ENCODE measurements at regions not wholly inside any gene's neighbourhood (a gene's known extent, or its start where the extent isn't known, plus 50 kb on each side); places are given as distances from the start of the nearest gene placed in this dataset.

DNA sequence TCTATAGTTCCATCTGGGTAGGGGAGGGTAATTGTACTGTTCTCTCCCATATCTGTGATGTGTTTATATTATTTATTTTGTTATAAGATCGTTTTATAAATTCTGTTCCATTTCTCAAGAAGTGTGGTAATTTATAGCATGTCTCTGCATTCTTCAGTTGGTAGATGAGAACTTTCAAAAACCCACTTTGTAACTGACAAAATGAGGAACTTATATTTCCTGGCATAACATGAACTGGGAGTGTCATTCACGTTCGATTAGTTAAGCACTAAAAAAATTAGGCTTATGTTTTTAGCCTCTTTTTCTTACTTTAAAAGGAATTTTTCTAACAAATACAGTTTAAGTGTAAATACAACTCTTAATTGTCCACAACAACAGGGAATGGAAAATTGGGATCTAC lies 230.8 kb downstream of the CGGBP1 start:
- TF ChIP-seq, protein P1, sequence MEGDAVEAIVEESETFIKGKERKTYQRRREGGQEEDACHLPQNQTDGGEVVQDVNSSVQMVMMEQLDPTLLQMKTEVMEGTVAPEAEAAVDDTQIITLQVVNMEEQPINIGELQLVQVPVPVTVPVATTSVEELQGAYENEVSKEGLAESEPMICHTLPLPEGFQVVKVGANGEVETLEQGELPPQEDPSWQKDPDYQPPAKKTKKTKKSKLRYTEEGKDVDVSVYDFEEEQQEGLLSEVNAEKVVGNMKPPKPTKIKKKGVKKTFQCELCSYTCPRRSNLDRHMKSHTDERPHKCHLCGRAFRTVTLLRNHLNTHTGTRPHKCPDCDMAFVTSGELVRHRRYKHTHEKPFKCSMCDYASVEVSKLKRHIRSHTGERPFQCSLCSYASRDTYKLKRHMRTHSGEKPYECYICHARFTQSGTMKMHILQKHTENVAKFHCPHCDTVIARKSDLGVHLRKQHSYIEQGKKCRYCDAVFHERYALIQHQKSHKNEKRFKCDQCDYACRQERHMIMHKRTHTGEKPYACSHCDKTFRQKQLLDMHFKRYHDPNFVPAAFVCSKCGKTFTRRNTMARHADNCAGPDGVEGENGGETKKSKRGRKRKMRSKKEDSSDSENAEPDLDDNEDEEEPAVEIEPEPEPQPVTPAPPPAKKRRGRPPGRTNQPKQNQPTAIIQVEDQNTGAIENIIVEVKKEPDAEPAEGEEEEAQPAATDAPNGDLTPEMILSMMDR (IDR thresholded peaks at IDR 0.05; ENCODE audit: borderline replicate concordance, extremely low read depth, low read length, poor library complexity, severe bottlenecking), result no peak
- no peak for TF ChIP-seq EZH2 (IDR thresholded peaks at IDR 0.05; ENCODE audit: borderline replicate concordance, low read depth, low read length, severe bottlenecking)

Data from DND-41 (cell line).